Lower leg skin (tissue), 4 donors: ENCODE measurements at regions not wholly inside any gene's neighbourhood (a gene's known extent, or its start where the extent isn't known, plus 50 kb on each side); places are given as distances from the start of the nearest gene placed in this dataset.

Source experiments
- DNase-seq, 2 donors: peaks; one replicate each; pipeline ENCODE4 v3.0.0-alpha.2; 2019; ENCODE audit warnings: low spot score in 2 of 2
- H3K4me3 ChIP-seq: fragments of 200-600 bp; sonication (generic); 2 replicates; pipeline ENCODE4 v1.5.1; 2017; ENCODE audit warnings: mild to moderate bottlenecking, low read depth; ENCODE audit not compliant: poor library complexity, severe bottlenecking
- POLR2A ChIP-seq, 2 donors: fragments of 450-650 bp; IDR thresholded peaks; one replicate each; pipeline ENCODE4 v1.6.1; 2016 to 2017; ENCODE audit warnings: antibody characterized with exemption in 2 of 2, mild to moderate bottlenecking in 1 of 2, moderate library complexity in 1 of 2
- WGBS, 2 donors: methylation state at CpG; one replicate each; pipeline ENCODE4 v1.1.5; 2018; 5-methylcytosine and 5-hydroxymethylcytosine counted together
- intact Hi-C: fragments of 100-400 bp; cut with DNase I; formaldehyde crosslinking; loops from one replicate; pipeline ENCODE4 v1.15.0; 2023; ENCODE audit warnings: low total_unique reads
- TF ChIP-seq, protein P1 (sequence below), 3 donors: fragments of 450-650 bp; IDR thresholded peaks; one replicate each; pipeline ENCODE4 v1.5.1; 2016; ENCODE audit warnings: antibody characterized with exemption in 3 of 3, mild to moderate bottlenecking in 3 of 3, moderate library complexity in 2 of 3

DNA sequence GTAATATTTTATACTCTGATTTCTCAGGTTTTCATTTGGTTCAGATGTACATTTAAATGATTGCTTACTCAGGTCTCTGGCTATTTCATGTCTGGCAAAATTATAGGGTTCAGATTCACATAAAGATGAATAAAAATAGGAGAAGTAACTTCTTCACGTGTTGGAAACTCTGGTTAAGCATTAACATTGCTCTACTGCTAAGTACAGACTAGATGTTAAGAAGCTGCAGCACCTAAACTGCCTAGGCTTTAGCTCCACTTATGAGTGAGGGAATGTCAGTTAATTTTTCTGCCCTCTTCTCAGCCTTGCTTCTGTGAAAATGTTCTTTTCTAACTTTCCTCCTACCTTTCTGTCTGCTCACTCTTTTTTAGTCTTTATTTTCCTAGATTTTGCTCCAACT lies 361.2 kb downstream of the ARAP2 start:
- TF ChIP-seq POLR2A (IDR thresholded peaks at IDR 0.05): no peak
- TF ChIP-seq, protein P1, sequence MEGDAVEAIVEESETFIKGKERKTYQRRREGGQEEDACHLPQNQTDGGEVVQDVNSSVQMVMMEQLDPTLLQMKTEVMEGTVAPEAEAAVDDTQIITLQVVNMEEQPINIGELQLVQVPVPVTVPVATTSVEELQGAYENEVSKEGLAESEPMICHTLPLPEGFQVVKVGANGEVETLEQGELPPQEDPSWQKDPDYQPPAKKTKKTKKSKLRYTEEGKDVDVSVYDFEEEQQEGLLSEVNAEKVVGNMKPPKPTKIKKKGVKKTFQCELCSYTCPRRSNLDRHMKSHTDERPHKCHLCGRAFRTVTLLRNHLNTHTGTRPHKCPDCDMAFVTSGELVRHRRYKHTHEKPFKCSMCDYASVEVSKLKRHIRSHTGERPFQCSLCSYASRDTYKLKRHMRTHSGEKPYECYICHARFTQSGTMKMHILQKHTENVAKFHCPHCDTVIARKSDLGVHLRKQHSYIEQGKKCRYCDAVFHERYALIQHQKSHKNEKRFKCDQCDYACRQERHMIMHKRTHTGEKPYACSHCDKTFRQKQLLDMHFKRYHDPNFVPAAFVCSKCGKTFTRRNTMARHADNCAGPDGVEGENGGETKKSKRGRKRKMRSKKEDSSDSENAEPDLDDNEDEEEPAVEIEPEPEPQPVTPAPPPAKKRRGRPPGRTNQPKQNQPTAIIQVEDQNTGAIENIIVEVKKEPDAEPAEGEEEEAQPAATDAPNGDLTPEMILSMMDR (IDR thresholded peaks at IDR 0.05): no peak
- DNase-seq: no peak
- WGBS, 2 donors: 31 to 33% methylated on average over 1 of the region's 1 CpG

DNA sequence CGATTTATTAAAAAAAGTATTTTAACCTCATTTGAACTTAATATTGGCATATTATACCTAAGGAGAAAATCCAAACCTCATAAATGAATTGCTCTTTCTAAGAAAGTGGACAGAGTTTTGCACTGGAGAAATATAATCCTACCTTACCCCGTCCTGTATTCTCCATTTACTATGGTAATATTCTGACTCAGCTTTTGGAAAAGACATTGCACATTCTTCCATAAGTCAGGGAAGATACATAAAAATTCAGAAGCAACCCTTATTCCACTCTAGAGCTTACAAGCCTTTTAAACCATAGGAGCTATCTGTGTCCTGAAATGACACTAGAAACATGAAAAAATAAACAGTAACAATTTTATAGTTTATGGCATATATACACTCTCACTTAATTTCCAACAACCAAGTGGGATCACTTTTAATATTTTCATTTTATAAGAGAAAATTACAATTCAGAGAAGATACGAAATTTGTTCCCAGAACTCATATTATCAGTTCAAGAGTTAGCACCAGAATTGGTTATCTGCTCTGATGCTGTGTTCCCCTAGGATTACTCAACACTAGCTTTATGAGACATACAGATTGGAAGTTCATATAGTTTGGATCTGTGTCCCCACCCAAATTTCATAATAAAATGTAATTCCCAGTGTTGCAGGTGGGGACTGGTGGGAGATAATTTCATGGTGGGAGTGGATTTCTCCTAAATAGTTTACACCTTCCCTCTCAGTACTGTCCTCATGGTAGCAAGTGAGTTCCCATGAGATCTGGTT lies 359.4 kb downstream of the ARAP2 start:
- no peak for TF ChIP-seq POLR2A (IDR thresholded peaks at IDR 0.05)
- TF ChIP-seq, protein P1 (IDR thresholded peaks at IDR 0.05): no peak
- no peak overlapping the region for H3K4me3 ChIP-seq
- intact Hi-C loops: no loop called here
- no peak for DNase-seq
- WGBS, 2 donors: 74 to 76% methylated on average over 3 of the region's 3 CpGs

More for the DNA sequence above, 361.2 kb downstream of the ARAP2 start:
- intact Hi-C loops: no loop called here
- H3K4me3 ChIP-seq: no peak overlapping the region

DNA sequence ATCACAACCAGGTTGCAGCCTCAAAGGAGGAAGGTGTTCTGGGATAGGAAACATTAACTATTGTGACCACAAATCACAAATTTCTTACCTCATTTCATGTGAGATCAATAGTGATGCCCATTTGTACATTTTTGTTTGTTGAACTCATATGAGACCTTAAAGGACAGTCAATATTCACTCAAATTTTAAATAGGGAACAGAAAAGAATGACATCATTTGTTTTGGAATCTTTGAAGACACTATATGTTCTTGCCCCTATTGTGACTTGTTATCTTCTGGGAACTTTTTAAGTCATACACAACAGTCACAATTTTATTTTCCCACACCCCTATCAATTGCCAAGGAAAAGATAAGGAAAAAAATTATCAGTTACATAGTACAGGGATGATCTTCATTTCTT lies 346.5 kb downstream of the ARAP2 start:
- no peak for DNase-seq
- no peak for TF ChIP-seq POLR2A (IDR thresholded peaks at IDR 0.05)
- TF ChIP-seq, protein P1 (IDR thresholded peaks at IDR 0.05): no peak
- intact Hi-C loops: no loop called here
- H3K4me3 ChIP-seq: no peak overlapping the region

DNA sequence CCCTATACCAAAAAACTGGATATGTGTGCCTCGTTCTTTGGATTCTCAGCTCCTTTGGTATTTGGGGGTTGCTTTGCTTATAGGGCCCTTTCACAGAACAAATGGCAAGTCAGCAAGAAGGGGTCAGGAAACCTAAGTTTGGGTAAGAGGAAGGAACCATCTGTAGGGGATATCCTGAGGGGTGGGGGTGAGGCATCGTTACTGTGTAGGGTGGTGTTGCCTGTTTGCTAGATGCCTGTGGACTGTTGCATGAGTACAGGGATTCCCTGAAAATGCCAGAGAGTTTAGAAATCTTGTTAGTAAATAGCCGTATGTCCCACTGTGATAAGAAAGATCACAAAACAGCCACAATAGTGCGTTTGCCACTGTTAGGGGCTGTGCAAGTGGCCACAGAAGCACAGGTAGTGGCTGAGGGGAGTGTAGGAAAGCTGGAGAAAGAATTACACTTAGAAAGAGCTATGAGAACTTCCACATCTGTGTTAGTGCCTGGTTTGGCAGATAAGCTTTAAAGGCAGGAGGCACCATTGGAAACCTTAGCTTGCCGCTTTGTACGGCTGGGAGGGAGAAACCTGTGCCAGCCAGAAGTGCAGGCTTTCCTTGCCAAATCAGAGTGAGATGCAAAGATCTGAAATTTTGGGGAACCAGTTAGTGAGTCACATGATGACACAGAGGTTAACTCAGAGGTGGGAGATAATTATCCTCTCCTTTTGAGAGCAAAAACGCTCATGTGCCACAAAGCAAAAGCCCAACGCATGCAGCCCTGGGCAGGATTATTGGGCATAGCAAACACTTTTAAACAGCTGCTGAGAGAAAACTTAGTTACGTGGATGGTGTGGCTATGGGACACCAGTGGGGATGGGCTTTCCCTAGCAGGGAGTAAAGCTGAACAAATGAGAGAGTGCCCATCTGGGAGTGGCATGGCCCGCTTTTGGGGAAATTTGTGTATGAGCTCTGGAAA lies 343.7 kb downstream of the ARAP2 start:
- TF ChIP-seq POLR2A (IDR thresholded peaks at IDR 0.05): no peak
- TF ChIP-seq, protein P1 (IDR thresholded peaks at IDR 0.05): no peak
- H3K4me3 ChIP-seq: no peak overlapping the region
- no peak for DNase-seq
- intact Hi-C loops: no loop called here
- WGBS, 2 donors: 64 to 65% methylated on average over 10 of the region's 10 CpGs

DNA sequence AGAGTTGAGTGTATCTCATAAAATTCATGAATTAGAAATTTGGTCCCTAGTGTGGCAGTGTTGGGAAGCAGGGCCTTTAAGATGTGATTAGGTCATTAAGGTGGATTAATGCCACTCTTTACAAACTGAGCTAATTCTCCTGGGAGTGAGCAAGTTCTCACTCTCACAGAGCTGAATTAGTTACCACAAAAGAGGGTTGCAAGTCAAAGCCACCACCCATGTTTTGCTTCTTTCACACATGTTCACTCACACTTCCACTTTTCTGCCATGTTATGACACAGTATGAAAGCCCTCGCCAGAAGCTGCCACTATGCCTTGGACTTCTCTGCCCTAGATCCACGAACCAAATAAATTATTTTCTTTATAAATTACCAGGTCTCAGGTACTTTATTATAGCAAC lies 332.1 kb downstream of the ARAP2 start:
- TF ChIP-seq, protein P1 (IDR thresholded peaks at IDR 0.05): no peak
- TF ChIP-seq POLR2A (IDR thresholded peaks at IDR 0.05): no peak
- no peak overlapping the region for H3K4me3 ChIP-seq
- no peak for DNase-seq
- WGBS, 2 donors: 66 to 68% methylated on average over 2 of the region's 2 CpGs
- intact Hi-C loops: no loop called here
